ENCODE measurements at regions not wholly inside any gene's neighbourhood (a gene's known extent, or its start where the extent isn't known, plus 50 kb on each side); places are given as distances from the start of the nearest gene placed in this dataset.

- TF ChIP-seq ZNF800 (CRISPR knock-in tag; IDR thresholded peaks at IDR 0.05) (no peak), ATF6 (CRISPR knock-in tag; conservative IDR thresholded peaks at IDR 0.05) (no peak), ELF1 (CRISPR knock-in tag; IDR thresholded peaks at IDR 0.05) (no peak), TRIM24 (CRISPR knock-in tag; IDR thresholded peaks at IDR 0.05) (peak; percentile 83), ZNF687 (CRISPR knock-in tag; IDR thresholded peaks at IDR 0.05) (no peak), MXD1 (CRISPR knock-in tag; IDR thresholded peaks at IDR 0.05) (no peak), ZNF260 (CRISPR knock-in tag; IDR thresholded peaks at IDR 0.05; ENCODE audit: borderline replicate concordance, low read depth) (no peak), ZNF253 (CRISPR knock-in tag; IDR thresholded peaks at IDR 0.05; ENCODE audit: borderline replicate concordance) (no peak), DBP (CRISPR knock-in tag; IDR thresholded peaks at IDR 0.05; ENCODE audit: not compliant biosample characterization) (no peak), RFX3 (CRISPR knock-in tag; IDR thresholded peaks at IDR 0.05) (no peak), MXD4 (CRISPR knock-in tag; IDR thresholded peaks at IDR 0.05) (no peak), ZBTB46 (CRISPR knock-in tag; IDR thresholded peaks at IDR 0.05; ENCODE audit: borderline replicate concordance) (no peak), FLYWCH1 (CRISPR knock-in tag; IDR thresholded peaks at IDR 0.05) (no peak), BRD4 (CRISPR knock-in tag; IDR thresholded peaks at IDR 0.05) (no peak), ETV6 (CRISPR knock-in tag; conservative IDR thresholded peaks at IDR 0.05) (no peak), TBL1XR1 (IDR thresholded peaks at IDR 0.05; ENCODE audit: borderline replicate concordance, low read length, partially characterized antibody) (no peak), SALL1 (CRISPR knock-in tag; IDR thresholded peaks at IDR 0.05) (peak; percentile 99), ATF7 (IDR thresholded peaks at IDR 0.05) (peak; percentile 75), ATF7 (CRISPR knock-in tag; IDR thresholded peaks at IDR 0.05) (no peak), CHCHD3 (CRISPR knock-in tag; IDR thresholded peaks at IDR 0.05) (no peak)
These were observed 53.3 kb upstream of the TNFRSF21 start (continued) for GRCh38 chr6:47362857-47363461.

All from HepG2 (cell line).